GM21723 (cell line): ENCODE measurements at regions not wholly inside any gene's neighbourhood (a gene's known extent, or its start where the extent isn't known, plus 50 kb on each side); places are given as distances from the start of the nearest gene placed in this dataset.
"Not testable (repeated sequence)": the region's sequence is repeated elsewhere in the genome, so short reads cannot be mapped to it uniquely, and the experiment has no call there.

Source experiments
- ATAC-seq: cut with Tn5 transposase; IDR thresholded peaks from one replicate; pipeline ENCODE4 v1.9.1; 2021; ENCODE audit warnings: mild to moderate bottlenecking, moderate library complexity; ENCODE audit not compliant: unreplicated experiment

- ATAC-seq = no peak
Observed at GRCh38 chr10:30560326-30560725, 69.2 kb downstream of the LYZL2 start.

- no peak for ATAC-seq
Observed at GRCh38 chr10:30559180-30559579, 70.4 kb downstream of the LYZL2 start.

GRCh38 chr10:30558411-30558810, 71.1 kb downstream of the LYZL2 start:
- ATAC-seq = no peak

GRCh38 chr10:30557884-30558283, 71.7 kb downstream of the LYZL2 start:
- no peak for ATAC-seq

GRCh38 chr10:30556189-30556588, 73.4 kb downstream of the LYZL2 start:
- no peak for ATAC-seq

GRCh38 chr10:30555465-30555864, 74.1 kb downstream of the LYZL2 start:
- ATAC-seq = no peak

- no peak for ATAC-seq
Observed at GRCh38 chr10:30554440-30554825, 75.1 kb downstream of the LYZL2 start.

- ATAC-seq = no peak
Observed at GRCh38 chr10:30553626-30554439, 75.7 kb downstream of the LYZL2 start.

GRCh38 chr10:30553018-30553625, 76.4 kb downstream of the LYZL2 start:
- no peak for ATAC-seq

- ATAC-seq = no peak
Observed at GRCh38 chr10:30550967-30551815, 78.4 kb downstream of the LYZL2 start.

- not testable (repeated sequence) for ATAC-seq
Observed at GRCh38 chr10:30549134-30549687, 80.3 kb downstream of the LYZL2 start.

- ATAC-seq = no peak
Observed at GRCh38 chr10:30546511-30546910, 83.0 kb downstream of the LYZL2 start.

GRCh38 chr10:30542895-30543288, 86.7 kb downstream of the LYZL2 start:
- peak; percentile 32 for ATAC-seq

- peak; percentile 51 for ATAC-seq
Observed at GRCh38 chr10:30542001-30542894, 87.3 kb downstream of the LYZL2 start.

- no peak for ATAC-seq
Observed at GRCh38 chr10:30540276-30540675, 89.3 kb downstream of the LYZL2 start.

GRCh38 chr10:30538086-30538485, 91.5 kb downstream of the LYZL2 start:
- ATAC-seq = no peak

GRCh38 chr10:30537586-30537985, 92.0 kb downstream of the LYZL2 start:
- no peak for ATAC-seq

GRCh38 chr10:30537158-30537557, 92.4 kb downstream of the LYZL2 start:
- ATAC-seq = not testable (repeated sequence)

- ATAC-seq = no peak
Observed at GRCh38 chr10:30536578-30536977, 93.0 kb downstream of the LYZL2 start.

GRCh38 chr10:30535677-30536076, 93.9 kb downstream of the LYZL2 start:
- ATAC-seq = no peak
